Mesenchymal stem cell (in vitro differentiated cells and primary cell): ENCODE measurements at regions not wholly inside any gene's neighbourhood (a gene's known extent, or its start where the extent isn't known, plus 50 kb on each side); places are given as distances from the start of the nearest gene placed in this dataset.
A peak's percentile ranks its signal among the peaks of the same experiment; 100 is the strongest.

ENCODE experiments used
- DNase-seq: peaks from one replicate; pipeline ENCODE4 v3.0.0-alpha.2; 2013
- H2AFZ ChIP-seq: one replicate; pipeline ENCODE4 v1.6.1; 2013; ENCODE audit warnings: low read depth, mild to moderate bottlenecking, control low read depth, inconsistent platforms, low read length, moderate library complexity
- H2AK5ac ChIP-seq: 2 replicates; pipeline ENCODE4 v1.6.1; 2013; ENCODE audit warnings: low read length, moderate library complexity, mild to moderate bottlenecking, inconsistent platforms; ENCODE audit not compliant: severe bottlenecking
- H2BK120ac ChIP-seq: one replicate; pipeline ENCODE4 v1.6.1; 2013; ENCODE audit warnings: low read depth, mild to moderate bottlenecking, inconsistent platforms, low read length, moderate library complexity
- H2BK12ac ChIP-seq, 2 experiments: one replicate each; pipeline ENCODE4 v1.6.1; 2013; ENCODE audit warnings: inconsistent platforms in 2 of 2, low read length in 2 of 2, mild to moderate bottlenecking in 2 of 2, moderate library complexity in 2 of 2, control low read depth in 1 of 2
- H2BK15ac ChIP-seq: one replicate; pipeline ENCODE4 v1.6.1; 2013; ENCODE audit warnings: mild to moderate bottlenecking, low read depth, inconsistent platforms; ENCODE audit not compliant: poor library complexity, severe bottlenecking
- H2BK5ac ChIP-seq: 2 replicates; pipeline ENCODE4 v1.6.1; 2013; ENCODE audit warnings: low read depth, mild to moderate bottlenecking, low read length, control low read depth, inconsistent platforms; ENCODE audit not compliant: poor library complexity, severe bottlenecking
- H3K14ac ChIP-seq, 2 experiments: one replicate each; pipeline ENCODE4 v1.6.1; 2013; ENCODE audit warnings: inconsistent platforms in 2 of 2, low read length in 2 of 2, control low read depth in 1 of 2, mild to moderate bottlenecking in 1 of 2, moderate library complexity in 1 of 2
- H3K18ac ChIP-seq, 2 experiments: one replicate each; pipeline ENCODE4 v1.6.1; 2013; ENCODE audit warnings: inconsistent platforms in 2 of 2, low read length in 2 of 2, control low read depth in 1 of 2, low read depth in 1 of 2, mild to moderate bottlenecking in 1 of 2
- H3K23ac ChIP-seq, 2 experiments: one replicate each; pipeline ENCODE4 v1.6.1; 2013; ENCODE audit warnings: inconsistent platforms in 2 of 2, low read length in 2 of 2, mild to moderate bottlenecking in 2 of 2, moderate library complexity in 2 of 2, control low read depth in 1 of 2
- H3K27ac ChIP-seq: 2 replicates; pipeline ENCODE4 v1.5.1; 2013; ENCODE audit warnings: mild to moderate bottlenecking, moderate library complexity, low read length, control low read depth, inconsistent platforms; ENCODE audit not compliant: poor library complexity, severe bottlenecking
- H3K27me3 ChIP-seq, 2 experiments: 2 replicates each; pipeline versions ENCODE4 v1.6.1 to v1.7.0; 2013; ENCODE audit warnings: low read length in 2 of 2, mild to moderate bottlenecking in 2 of 2, moderate library complexity in 2 of 2, control low read depth in 1 of 2, inconsistent platforms in 1 of 2; ENCODE audit not compliant: control insufficient read depth in 1 of 2, insufficient read depth in 1 of 2
- H3K36me3 ChIP-seq, 2 experiments: 2 replicates each; pipeline versions ENCODE4 v1.6.1 to v1.7.0; 2013; ENCODE audit warnings: low read length in 2 of 2, control low read depth in 1 of 2, inconsistent platforms in 1 of 2, low read depth in 1 of 2, mild to moderate bottlenecking in 1 of 2; ENCODE audit not compliant: insufficient read depth in 2 of 2, control insufficient read depth in 1 of 2
- H3K4ac ChIP-seq, 2 experiments: one replicate each; pipeline ENCODE4 v1.6.1; 2013; ENCODE audit warnings: inconsistent platforms in 2 of 2, low read length in 2 of 2, mild to moderate bottlenecking in 2 of 2, moderate library complexity in 2 of 2, control low read depth in 1 of 2, low read depth in 1 of 2
- H3K4me1 ChIP-seq: 2 replicates; pipeline ENCODE4 v1.6.1; 2013; ENCODE audit warnings: low read depth, low read length, control low read depth; ENCODE audit not compliant: control insufficient read depth, insufficient read depth
- H3K4me2 ChIP-seq: 2 replicates; pipeline ENCODE4 v1.6.1; 2013; ENCODE audit warnings: low read length, mild to moderate bottlenecking, inconsistent platforms; ENCODE audit not compliant: poor library complexity, severe bottlenecking
- H3K4me3 ChIP-seq, 2 experiments: 2 replicates each; pipeline versions ENCODE4 v1.5.1 to v1.7.0; 2013; ENCODE audit warnings: low read length in 2 of 2, mild to moderate bottlenecking in 2 of 2, control low read depth in 1 of 2, low read depth in 1 of 2; ENCODE audit not compliant: insufficient read depth in 1 of 2
- H3K79me1 ChIP-seq: replicated peaks from 2 replicates; pipeline ENCODE4 v1.6.1; 2013; ENCODE audit warnings: mild to moderate bottlenecking, control low read depth, low read length, inconsistent platforms; ENCODE audit not compliant: poor library complexity, severe bottlenecking
- H3K9ac ChIP-seq: 2 replicates; pipeline ENCODE4 v1.7.0; 2013; ENCODE audit warnings: mild to moderate bottlenecking, low read length, moderate library complexity
- H3K9me3 ChIP-seq: 2 replicates; pipeline ENCODE4 v1.7.0; 2013; ENCODE audit warnings: mild to moderate bottlenecking, low read length; ENCODE audit not compliant: control insufficient read depth
- H4K8ac ChIP-seq: one replicate; pipeline ENCODE4 v1.6.1; 2013; ENCODE audit warnings: inconsistent platforms, mild to moderate bottlenecking, low read length, moderate library complexity
- H4K91ac ChIP-seq: one replicate; pipeline ENCODE4 v1.6.1; 2013; ENCODE audit warnings: mild to moderate bottlenecking, low read length, inconsistent platforms
- WGBS: methylation state at CpG from one replicate; pipeline ENCODE4 v1.1.7; 2013; ENCODE audit warnings: mixed read lengths; 5-methylcytosine and 5-hydroxymethylcytosine counted together

GRCh38 chr12:19972325-19973288, 395.7 kb upstream of the PDE3A start:
- Histone ChIP-seq H2AFZ (no peak overlapping the region), H2BK5ac (peak overlapping the region; percentile 36), H3K9me3 (no peaks in the 10 kb centered on the region), H3K23ac (no peak overlapping the region), H2BK120ac (peak overlapping the region; percentile 80), H3K4ac (peak overlapping the region; percentile 54 to 61), H3K4me1 (peaks cover 10% of the 10 kb centered on the region), H4K8ac (peak overlapping the region; percentile 93), H3K27me3 (no peaks in the 10 kb centered on the region), H3K18ac (peak overlapping the region; percentile 72 to 73), H2AK5ac (peak overlapping the region; percentile 79), H3K4me3 (no peak overlapping the region), H4K91ac (peak overlapping the region; percentile 84), H2BK12ac (peak overlapping the region; percentile 38 to 63), H3K79me1 (no peaks in the 10 kb centered on the region), H2BK15ac (peak overlapping the region; percentile 44), H3K9ac (no peak overlapping the region), H3K36me3 (no peaks in the 10 kb centered on the region), H3K27ac (peak overlapping the region; percentile 33), H3K4me2 (no peak overlapping the region), H3K14ac (no peak overlapping the region)
- 72% methylated on average over 10 of the region's 11 CpGs for WGBS
- peak; percentile 66 for DNase-seq

GRCh38 chr12:19978193-19978592, 390.1 kb upstream of the PDE3A start:
- H3K4ac ChIP-seq: no peak overlapping the region
- H2BK120ac ChIP-seq: no peak overlapping the region
- no peak overlapping the region for H2AK5ac ChIP-seq
- peak; percentile 91 for DNase-seq
- no peak overlapping the region for H2BK12ac ChIP-seq
- no peak overlapping the region for H2BK15ac ChIP-seq
- H3K9ac ChIP-seq: peak overlapping the region; percentile 15
- no peak overlapping the region for H3K27ac ChIP-seq
- H2AFZ ChIP-seq: no peak overlapping the region
- H3K14ac ChIP-seq: no peak overlapping the region
- no peak overlapping the region for H3K18ac ChIP-seq
- no peaks in the 10 kb centered on the region for H3K79me1 ChIP-seq
- H4K91ac ChIP-seq: no peak overlapping the region
- H3K27me3 ChIP-seq: no peaks in the 10 kb centered on the region
- no peak overlapping the region for H4K8ac ChIP-seq
- H3K23ac ChIP-seq: no peak overlapping the region
- no peak overlapping the region for H3K4me2 ChIP-seq
- no peak overlapping the region for H2BK5ac ChIP-seq
- H3K9me3 ChIP-seq: no peaks in the 10 kb centered on the region
- H3K4me1 ChIP-seq: no peaks in the 10 kb centered on the region
- no peaks in the 10 kb centered on the region for H3K36me3 ChIP-seq
- H3K4me3 ChIP-seq: no peak overlapping the region

- Histone ChIP-seq H3K18ac (no peak overlapping the region), H2BK15ac (no peak overlapping the region), H4K91ac (no peak overlapping the region), H3K14ac (no peak overlapping the region), H3K27me3 (no peaks in the 10 kb centered on the region), H2BK12ac (no peak overlapping the region), H3K27ac (no peak overlapping the region), H3K4me3 (no peak overlapping the region), H2BK5ac (no peak overlapping the region), H3K4ac (no peak overlapping the region), H3K4me1 (no peaks in the 10 kb centered on the region), H2AFZ (no peak overlapping the region), H3K4me2 (no peak overlapping the region), H3K23ac (no peak overlapping the region), H3K9ac (no peak overlapping the region), H2AK5ac (no peak overlapping the region), H4K8ac (no peak overlapping the region), H3K79me1 (no peaks in the 10 kb centered on the region), H3K9me3 (no peaks in the 10 kb centered on the region), H3K36me3 (no peaks in the 10 kb centered on the region), H2BK120ac (no peak overlapping the region)
- DNase-seq: no peak
- 93% methylated on average over 2 of the region's 3 CpGs for WGBS
Measured at GRCh38 chr12:19979584-19979983, 388.8 kb upstream of the PDE3A start.

- Histone ChIP-seq H2AK5ac (no peak overlapping the region), H3K18ac (no peak overlapping the region), H4K91ac (no peak overlapping the region), H3K36me3 (no peaks in the 10 kb centered on the region), H3K14ac (no peak overlapping the region), H3K4me3 (no peak overlapping the region), H3K27me3 (no peaks in the 10 kb centered on the region), H3K27ac (no peak overlapping the region), H4K8ac (no peak overlapping the region), H3K9ac (no peak overlapping the region), H3K79me1 (no peaks in the 10 kb centered on the region), H2BK5ac (no peak overlapping the region), H3K4me1 (no peaks in the 10 kb centered on the region), H2AFZ (no peak overlapping the region), H3K23ac (no peak overlapping the region), H3K4ac (no peak overlapping the region), H3K9me3 (no peaks in the 10 kb centered on the region), H2BK15ac (no peak overlapping the region), H2BK12ac (no peak overlapping the region), H3K4me2 (no peak overlapping the region), H2BK120ac (no peak overlapping the region)
- DNase-seq: no peak
- 92% methylated on average over 2 of the region's 2 CpGs for WGBS
Measured at GRCh38 chr12:19981944-19982343, 386.4 kb upstream of the PDE3A start.
